Fibroblast of mammary gland (primary cell): ENCODE measurements at regions not wholly inside any gene's neighbourhood (a gene's known extent, or its start where the extent isn't known, plus 50 kb on each side); places are given as distances from the start of the nearest gene placed in this dataset.
A peak's percentile ranks its signal among the peaks of the same experiment; 100 is the strongest.

Source experiments
- DNase-seq: peaks from one replicate; pipeline ENCODE4 v3.0.0-alpha.2; 2010; ENCODE audit warnings: low read depth
- H3K4me3 ChIP-seq: 2 replicates; pipeline ENCODE4 v1.5.1; 2011; ENCODE audit warnings: low read depth, mild to moderate bottlenecking, low read length, moderate library complexity; ENCODE audit not compliant: control insufficient read depth
- CTCF ChIP-seq: conservative IDR thresholded peaks from 2 replicates; pipeline ENCODE4 v1.5.1; 2011; ENCODE audit warnings: low read depth, low read length, inconsistent platforms; ENCODE audit not compliant: control insufficient read depth, insufficient read depth

- DNase-seq = no peak
- no peak overlapping the region for H3K4me3 ChIP-seq
- TF ChIP-seq CTCF = no peak
Observed at GRCh38 chr4:153916273-153916755, 127.4 kb upstream of the SFRP2 start.

DNA sequence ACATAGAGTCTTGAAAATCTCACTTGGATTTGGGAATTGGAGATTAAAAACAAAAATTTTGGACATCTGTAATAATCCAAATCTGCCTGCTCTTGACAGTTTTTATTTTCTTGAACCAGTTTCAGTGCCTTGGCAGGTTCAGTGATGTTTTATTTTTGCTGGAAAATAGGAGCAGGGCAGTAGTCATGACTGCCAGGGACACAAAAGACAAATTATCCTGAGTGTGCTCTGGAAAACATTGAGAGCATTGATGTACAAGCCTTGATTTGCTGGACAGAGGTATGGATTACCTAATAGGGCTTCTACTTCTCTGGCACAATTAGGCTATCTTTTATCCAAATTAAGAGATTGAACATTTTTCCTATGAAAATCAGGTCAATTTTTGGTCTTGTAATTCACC lies 123.4 kb upstream of the SFRP2 start:
- no peak overlapping the region for H3K4me3 ChIP-seq
- no peak for DNase-seq
- no peak for TF ChIP-seq CTCF

DNA sequence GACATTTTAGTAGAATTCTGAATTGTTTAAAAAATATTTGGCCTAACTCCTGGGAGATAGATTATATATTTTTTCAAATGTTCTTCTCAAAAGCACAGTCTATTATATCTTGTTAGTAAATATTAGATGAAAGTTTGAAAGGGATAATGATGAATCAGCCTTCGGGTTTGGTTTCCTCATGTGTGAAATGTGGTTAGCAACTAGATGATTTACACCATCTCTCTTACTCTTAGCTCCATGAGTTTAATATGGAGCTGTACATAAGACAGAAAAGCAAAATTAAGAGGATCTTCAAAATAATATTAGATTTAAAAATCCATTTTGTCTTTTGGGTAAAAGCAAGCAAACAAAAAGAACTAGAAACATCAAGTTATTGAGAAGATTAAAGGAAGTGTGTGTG lies 120.8 kb upstream of the SFRP2 start:
- peak; percentile 19 for DNase-seq
- TF ChIP-seq CTCF = no peak

GRCh38 chr4:153906231-153906630 lies 117.3 kb upstream of the SFRP2 start:
- DNase-seq = no peak
- no peak for TF ChIP-seq CTCF
- no peak overlapping the region for H3K4me3 ChIP-seq

More for the DNA sequence above, 120.8 kb upstream of the SFRP2 start:
- H3K4me3 ChIP-seq = no peak overlapping the region

- no peak for DNase-seq
- no peak overlapping the region for H3K4me3 ChIP-seq
- no peak for TF ChIP-seq CTCF
Observed at GRCh38 chr4:153905231-153905630, 116.3 kb upstream of the SFRP2 start.

DNA sequence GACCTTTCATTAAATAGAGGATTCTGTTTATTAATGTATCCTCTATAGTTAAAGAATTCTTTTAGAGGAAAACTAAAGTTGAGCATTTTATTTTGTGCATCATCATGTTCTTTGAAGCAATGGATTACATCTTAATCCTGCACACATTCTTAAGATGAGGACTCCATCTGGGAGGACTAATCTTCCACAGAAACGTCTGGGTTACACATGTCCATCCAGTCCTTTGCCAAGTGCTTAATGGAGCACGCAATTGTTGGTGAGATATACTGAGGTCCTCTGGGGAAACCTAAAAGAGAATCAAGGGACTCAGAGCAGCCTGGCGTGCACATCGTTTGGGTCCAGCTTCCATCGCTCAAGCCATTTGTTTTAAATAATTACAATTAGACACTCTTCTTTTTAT lies 115.1 kb upstream of the SFRP2 start:
- DNase-seq = no peak
- no peak for TF ChIP-seq CTCF

GRCh38 chr4:153901220-153901619 lies 112.3 kb upstream of the SFRP2 start:
- no peak for TF ChIP-seq CTCF
- no peak for DNase-seq
- H3K4me3 ChIP-seq = no peak overlapping the region

More for the DNA sequence above, 115.1 kb upstream of the SFRP2 start:
- H3K4me3 ChIP-seq = no peak overlapping the region
